HK-2 (cell line): ENCODE measurements at regions not wholly inside any gene's neighbourhood (a gene's known extent, or its start where the extent isn't known, plus 50 kb on each side); places are given as distances from the start of the nearest gene placed in this dataset.

Source experiments
- DNase-seq: peaks from one replicate; pipeline ENCODE4 v3.0.0-alpha.2; 2018; ENCODE audit not compliant: unreplicated experiment

DNA sequence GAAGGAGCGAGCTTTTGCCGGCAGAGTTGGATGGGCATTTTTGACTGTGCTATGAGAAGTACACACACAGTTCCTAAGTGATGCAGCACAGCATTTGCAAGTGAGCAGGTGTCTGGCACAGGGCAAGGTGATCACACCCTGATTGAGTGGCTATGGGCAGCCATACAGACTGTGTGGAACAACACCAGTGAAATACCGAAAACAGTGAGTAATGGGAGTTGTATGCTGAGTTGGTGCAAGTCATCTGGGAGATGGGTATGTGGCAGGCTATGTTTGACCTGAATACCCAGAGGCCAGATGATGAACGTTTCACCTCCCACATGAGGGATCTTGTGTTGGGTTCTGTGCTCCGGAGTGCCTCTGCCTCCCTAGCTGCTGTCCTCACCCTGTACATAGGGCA, 53.5 kb upstream of the TIPARP start:
- DNase-seq = no peak

DNA sequence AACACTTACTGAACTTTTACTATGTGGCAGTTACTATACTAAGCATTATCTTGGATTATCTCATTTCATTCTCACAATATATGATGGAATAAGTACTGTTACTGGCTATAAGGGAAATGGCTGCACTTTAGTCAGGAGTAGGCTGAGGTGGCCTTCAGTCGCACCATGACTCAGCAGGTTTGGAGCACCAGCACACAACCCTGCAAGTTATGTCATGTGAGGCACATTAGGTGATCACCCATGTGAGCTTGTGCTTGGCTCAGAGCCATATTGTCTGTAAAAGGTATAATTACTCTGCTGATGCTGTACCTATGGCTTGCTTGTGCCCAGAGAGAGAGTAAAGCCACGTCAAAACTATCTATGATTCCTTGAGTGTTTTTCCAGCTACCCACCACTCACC, 54.1 kb upstream of the TIPARP start:
- peak; percentile 50 for DNase-seq

DNA sequence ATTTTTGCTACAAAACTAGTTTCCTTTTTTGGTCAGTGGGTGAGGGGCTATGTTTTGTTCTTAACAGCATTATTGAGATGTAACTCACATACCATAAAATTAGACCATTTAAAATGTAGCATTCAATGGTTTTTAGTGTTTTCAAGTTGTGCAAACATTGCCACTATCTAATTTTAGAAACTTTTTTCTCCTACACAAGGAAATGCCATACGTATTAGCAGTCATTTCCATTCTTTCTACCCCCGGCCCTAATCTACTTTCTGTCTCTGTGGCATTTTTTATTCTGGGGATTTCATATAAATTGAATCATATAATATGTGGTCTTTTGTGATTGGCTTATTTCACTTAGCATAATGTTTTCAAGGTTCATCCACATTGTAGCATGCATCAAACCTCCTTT, 55.0 kb upstream of the TIPARP start:
- no peak for DNase-seq

DNA sequence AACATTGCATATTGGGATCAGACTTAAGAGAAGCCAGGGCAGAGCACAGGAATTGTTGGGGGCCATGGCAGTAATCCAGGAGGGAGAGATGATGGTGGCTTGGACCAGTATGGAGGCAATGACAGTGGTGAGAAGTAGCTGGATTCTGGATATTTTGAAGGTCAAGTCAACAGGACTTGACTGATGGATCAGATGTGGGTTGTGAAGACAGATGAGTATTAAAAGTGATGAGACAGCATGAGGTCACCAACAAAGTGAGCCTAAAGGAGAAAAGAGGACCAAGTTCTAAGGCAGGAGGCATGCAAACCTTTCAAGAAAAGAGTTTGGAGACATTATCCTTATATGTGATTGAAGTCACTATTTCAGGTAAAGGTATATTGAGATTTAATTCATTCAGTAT, 56.6 kb upstream of the TIPARP start:
- no peak for DNase-seq

DNA sequence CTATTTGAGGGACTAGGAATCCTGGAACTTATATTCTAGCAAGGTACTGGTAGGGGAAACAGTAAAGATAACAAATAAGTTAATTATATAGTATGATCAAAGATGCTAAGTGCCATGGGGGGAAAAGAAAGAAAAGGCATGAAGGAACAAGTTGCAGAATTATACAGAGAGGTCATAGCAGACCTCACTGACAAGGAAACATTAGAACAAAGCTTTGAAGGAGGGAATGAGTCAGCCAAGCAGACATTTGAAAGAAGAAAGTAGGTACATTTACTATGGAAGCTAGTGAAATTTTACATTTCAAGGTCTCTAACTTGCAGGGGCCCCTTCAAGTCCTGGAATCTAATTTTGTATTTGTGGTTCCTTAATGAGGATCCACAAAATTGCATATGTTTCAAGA, 57.2 kb upstream of the TIPARP start:
- no peak for DNase-seq

DNA sequence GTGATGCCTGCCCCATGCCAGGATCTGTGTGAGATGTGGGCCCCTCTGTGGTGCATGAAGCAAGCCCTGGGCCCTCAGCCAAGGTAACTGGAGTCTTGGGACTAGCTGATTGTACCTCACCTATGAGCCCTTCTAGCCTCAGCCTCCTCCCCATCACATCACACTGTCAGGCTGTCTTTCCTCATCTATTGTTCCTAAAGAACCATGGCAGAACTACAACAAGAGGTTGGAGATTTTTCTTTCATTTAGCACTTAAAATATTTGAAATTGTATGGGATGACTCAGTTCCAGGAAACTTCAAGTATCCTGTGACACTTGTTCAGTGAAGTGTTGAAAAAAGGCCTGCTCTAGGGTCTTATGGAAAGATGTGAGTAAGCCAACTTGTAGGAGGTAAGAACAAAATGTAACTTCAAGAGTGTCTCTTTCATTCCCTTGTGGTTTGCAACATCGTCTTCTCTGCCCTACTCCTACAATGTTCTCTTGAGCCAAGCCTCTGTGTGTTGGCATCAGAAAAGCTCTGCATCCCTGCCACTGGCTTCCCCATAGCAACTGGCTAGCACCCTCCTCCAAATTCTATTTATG, 58.7 kb upstream of the TIPARP start:
- DNase-seq = peak; percentile 77

DNA sequence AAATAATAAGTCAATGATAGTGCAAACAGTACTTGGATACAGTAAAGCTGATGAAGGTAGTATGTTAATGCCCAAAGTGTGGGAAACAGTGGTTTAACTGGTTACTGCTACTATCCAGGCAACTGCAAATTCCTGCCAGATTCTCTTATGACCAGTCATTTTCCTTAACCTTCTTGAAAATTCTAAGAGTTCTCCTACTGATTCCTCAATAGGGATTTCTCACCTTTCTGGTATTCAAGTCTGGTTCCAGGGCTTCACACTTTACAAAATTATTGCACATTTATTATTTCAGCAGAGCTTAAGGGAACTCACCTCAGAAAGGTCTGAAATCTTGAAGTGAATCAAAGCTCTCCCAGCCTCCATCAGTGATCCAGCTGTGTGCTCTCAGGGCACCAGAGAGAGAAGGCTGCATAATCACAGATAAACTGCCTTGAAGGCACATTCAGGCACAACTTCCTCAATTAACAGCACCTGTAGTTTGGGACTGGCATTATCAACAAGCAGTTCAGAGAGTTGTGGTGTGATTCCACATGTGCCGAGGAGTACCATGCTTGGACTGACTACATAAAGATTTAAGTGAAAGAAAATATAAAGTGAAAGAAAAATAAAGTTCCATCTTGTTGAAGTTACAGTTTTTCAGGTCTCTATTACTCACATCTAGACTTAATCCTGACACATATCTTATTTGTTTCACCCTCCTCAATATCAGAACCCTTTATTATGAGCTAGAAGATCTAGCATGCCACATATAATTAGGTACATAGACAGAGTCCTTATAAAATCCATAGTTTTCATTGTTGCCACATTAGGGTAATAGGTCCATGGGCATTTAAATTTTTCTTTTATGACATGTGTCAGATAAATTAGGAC, 59.5 kb upstream of the TIPARP start:
- no peak for DNase-seq

DNA sequence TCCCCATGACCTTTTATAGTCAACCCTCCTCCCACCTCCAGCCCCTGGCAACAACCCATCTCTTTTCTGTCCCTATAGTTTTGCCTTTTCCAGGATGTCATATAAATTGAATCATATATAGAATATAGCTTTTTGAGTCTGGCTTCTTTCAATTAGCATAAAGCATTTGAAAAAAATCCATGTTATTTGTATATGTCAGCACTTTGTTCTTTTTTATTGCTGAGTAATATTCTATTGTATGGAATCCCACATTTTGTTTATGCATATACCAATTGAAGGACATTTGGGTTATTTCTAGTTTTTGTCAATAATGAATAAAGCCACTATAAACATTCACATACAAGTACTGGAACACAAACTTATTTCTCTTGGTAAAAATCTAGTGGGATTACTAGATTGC, 58.0 kb upstream of the SSR3 start:
- DNase-seq = no peak

DNA sequence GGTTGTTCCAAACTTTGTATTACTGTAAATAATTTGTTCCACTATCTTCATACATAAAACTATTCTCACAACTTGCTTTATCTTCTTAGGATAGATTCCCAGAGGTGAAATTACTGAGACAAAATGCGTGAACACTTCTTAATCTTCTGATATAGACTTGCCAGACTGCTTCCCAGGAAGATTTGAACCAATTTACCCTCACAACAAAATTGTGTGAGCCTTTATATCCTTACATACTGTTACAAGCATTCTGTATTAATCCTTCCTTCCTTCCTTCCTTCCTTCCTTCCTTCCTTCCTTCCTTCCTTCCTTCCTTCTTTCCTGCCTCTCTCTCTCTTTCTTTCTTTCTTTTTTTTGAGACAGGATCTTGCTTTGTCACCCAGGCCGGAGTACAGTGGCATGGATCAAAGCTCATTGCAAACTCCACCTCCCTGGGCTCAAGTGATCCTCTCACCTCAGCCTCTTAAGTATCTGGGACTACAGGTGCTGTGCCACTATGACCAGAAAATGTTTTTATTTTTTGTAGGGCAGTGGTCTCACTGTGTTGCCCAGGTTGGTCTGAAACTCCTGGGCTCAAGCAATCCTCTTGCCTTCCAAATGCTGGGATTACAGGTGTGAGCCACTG, 57.1 kb upstream of the SSR3 start:
- no peak for DNase-seq

DNA sequence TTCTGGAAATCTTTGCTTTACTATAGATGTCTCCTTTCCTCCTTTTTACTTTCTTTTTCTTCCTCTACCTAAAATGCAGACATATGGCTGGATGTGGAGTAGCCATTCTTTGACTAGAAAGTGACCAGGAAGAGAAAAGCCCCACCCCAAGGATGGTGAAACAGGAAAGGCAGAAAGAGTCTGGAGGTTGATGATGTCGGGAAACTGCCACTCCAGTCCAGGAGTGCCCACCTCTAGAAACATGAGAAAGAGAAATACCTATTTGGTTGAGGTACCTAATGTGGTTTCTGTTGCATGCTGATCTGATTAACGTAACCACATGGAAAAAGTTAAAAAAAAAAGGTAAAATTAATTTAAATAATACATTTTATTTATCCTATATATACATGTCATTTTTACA, 55.2 kb upstream of the SSR3 start:
- DNase-seq = no peak

DNA sequence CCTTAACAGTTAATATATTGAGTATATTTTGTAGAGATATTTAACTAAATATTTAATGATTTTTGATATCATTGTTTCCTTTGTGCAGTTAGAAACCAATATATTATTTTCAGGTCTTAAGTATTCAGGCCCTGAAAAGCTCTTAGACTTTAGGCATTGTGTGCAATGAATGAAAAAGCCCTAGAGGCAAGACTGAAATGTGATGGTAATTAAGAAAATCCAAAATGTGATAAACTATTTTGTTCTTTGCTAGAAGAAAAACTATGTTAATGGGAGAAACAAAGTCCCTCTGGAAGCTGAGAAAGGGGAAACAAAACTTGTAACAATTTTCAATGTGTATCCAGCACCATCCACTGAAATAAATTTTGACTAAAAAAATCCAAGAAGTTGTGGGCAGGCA, 54.6 kb upstream of the SSR3 start:
- DNase-seq = no peak

DNA sequence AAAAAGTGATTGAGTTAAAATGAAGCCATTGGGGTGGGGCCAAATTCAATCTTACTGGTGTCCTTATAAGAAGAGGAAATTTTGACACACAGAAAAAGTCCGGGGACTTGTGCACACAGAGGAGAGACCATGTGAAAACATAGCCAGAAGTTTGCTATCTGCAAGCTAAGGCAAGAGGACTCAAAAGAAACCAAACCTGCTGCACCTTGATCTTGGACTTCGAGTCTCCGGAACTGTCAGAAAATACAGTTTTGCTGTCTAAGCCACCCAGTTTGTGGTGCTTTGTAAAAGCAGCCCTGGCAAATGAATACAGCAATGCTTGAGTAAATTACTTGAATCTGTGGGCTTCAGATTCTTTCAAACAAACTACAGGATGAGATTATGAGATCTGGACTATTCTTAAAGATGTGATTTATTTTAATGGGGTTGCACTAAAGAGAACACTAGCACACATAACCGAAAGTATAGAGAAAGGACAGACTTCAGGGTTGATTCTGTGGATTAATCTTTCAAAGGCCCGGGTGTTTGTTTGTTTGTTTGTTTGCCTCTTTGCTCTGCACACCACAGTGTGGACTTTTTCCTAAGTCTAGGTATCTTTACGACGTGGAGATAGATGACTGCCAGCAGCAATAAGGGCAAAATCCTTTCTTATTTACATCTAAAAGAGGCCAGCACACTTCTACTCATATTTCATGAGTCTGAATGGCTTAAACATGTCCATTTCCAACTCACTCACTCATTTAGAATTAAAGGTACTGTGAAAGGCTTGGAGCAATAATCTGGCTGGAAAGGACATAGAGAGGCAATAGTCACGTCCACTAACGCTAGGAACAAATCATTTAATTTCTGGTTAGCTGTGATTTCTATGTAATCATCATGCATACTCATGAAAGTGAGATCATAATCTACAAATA, 53.9 kb upstream of the SSR3 start:
- DNase-seq = no peak

DNA sequence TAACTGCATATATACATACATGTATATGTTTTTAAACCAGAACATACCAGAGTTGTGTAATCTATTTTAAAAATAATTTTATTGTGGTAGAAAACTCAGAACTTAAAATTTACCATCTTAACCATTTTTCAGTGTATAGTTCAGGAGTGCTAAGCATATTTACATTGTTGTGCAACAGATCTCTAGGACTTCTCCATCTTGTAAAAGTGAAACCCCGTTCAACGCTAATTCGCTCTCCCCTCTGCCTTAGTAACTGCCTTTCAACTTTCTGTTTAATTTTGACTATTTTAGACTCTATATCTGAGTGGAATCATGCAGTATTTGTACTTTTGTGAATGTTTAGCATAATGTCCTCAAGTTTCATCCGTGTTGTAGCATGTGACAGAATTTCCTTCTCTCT, 51.8 kb upstream of the SSR3 start:
- no peak for DNase-seq

DNA sequence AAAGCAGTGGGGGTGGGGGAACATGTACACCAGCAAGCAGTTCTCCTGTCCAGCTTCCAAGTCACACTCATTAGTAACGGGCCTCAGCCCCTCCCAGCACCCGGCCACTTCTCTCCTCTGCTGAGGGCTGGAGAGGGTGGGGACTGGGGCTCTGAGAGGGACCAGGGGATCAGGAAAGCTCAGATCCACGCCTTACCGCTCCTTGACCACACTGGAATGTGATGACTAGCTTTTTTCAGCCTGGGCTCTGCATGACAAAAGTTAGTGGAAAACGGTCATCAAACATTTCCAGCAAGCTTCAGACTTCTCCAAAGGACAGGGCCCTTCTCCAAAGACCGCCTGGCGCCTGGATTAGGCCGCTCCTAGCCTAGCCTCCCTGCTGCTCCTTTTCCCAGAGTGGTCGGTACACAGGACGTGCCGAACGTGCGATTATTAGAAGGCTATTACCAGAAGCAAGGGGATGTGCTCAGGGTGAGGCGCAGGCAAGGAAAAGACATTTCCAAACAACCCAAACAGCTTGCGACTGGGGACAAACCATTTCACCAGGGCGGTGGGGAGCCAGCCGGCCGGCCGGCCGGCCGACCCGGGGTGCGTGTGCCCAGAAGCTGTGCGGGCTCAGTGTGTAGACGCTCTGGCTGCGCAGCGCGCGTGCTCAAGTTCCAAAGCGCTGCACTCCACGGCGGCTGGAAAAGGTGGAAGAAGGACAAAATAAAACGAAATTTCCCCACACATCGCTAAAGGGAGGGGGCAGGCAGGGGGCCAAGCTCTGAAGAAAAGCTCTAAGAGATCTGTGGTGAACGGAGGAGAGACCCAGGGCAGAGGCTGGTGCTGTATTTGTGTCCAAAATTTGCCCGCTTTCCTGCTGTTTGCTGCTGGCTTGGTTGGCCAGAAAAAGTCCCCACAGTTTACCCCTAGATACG, 51.0 kb upstream of the SSR3 start:
- DNase-seq = peak; percentile 95

DNA sequence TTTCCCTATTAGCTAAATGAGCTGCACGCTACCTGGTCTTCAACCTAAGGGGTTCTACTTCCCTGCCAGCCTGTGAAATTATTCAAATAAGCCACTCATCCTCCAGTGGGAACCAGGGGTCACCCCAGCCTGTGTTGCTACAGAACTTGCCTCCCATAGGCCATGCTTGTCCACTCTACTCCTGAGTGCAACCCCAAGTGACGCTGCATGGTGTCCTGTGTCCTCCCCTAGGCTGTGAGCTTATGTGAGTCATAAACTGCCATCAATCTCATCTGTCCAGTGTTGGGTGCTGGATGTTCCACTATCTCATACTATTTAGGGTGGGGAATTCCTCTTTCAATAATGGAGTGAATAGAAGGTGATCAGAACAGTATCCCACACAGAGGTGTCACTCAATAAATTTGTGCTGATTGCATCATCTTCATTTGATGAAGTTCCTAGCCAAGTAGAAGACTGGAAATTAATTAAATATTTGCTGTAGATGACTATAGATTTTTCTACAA, 49.8 kb upstream of the SSR3 start:
- DNase-seq = peak; percentile 58
